ENCODE measurements at regions not wholly inside any gene's neighbourhood (a gene's known extent, or its start where the extent isn't known, plus 50 kb on each side); places are given as distances from the start of the nearest gene placed in this dataset.

DNA sequence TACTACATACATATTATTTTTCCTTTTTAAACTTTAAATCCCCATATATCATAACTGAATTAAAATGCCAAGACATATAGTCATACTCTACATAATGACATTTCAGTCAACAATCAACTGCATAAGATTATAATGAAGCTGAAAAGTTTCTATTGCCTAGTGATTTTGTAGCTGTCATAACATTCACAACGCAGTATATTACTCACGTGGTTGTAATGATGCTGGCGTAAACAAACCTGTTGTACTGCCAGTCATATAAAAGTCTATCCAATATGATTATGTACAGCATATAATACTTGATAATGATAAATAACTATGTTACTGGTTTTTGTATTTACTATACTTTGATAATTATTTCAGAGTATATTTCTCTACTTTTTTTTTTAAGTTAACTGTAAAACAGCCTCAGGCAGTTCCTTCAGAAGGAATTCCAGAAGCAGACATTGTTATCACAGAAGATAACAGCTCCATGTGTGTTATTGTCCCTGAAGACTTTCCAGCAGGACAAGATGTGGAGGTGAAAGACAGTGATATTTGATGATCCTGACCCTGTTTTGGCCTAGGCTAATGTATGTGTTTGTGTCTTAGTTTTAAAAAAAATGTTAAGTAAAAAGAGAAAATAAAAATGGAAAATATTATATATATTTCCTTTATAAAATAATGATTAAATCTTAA lies 443.4 kb upstream of the UBE2E2 start:
- CTCF ChIA-PET (ENCODE audit: low intra/inter-chr PET ratio, low total read pairs): no interaction called here
- H3K4me2 ChIP-seq (ENCODE audit: low read depth, low read length): no peak overlapping the region
- DNase-seq (ENCODE audit: low spot score) (no peak), FAIRE-seq (no peak), ATAC-seq (no peak)
- no peaks in the 10 kb centered on the region for H3K27me3 ChIP-seq (ENCODE audit: control insufficient read depth in 1 of 2, insufficient read depth in 2 of 2, low read length in 2 of 2)
- no TSS peak for BruUV-seq (replicated peaks)
- H3K36me3 ChIP-seq (replicated peaks in 1 of 2; ENCODE audit: control insufficient read depth in 1 of 2, insufficient read depth in 2 of 2, low read length in 2 of 2): no peaks in the 10 kb centered on the region
- no peaks in the 10 kb centered on the region for H4K20me1 ChIP-seq (ENCODE audit: insufficient read depth, low read length)
- H3K9me3 ChIP-seq (ENCODE audit: low read length): peaks cover 35% of the 10 kb centered on the region
- TF ChIP-seq REL (CRISPR knock-in tag; conservative IDR thresholded peaks at IDR 0.05) (no peak), RCOR2 (CRISPR knock-in tag; IDR thresholded peaks at IDR 0.05) (no peak), ZNF382 (CRISPR knock-in tag; IDR thresholded peaks at IDR 0.05; ENCODE audit: borderline replicate concordance) (no peak), ZNF292 (CRISPR knock-in tag; IDR thresholded peaks at IDR 0.05; ENCODE audit: borderline replicate concordance, low read depth) (no peak), HMGA1 (CRISPR knock-in tag; conservative IDR thresholded peaks at IDR 0.05) (no peak), ZNF660 (CRISPR knock-in tag; IDR thresholded peaks at IDR 0.05; ENCODE audit: borderline replicate concordance, low read depth) (no peak)
- no peak overlapping the region for H3K9ac ChIP-seq (ENCODE audit: insufficient read depth, low read depth, low read length)
- no peak overlapping the region for H3K27ac ChIP-seq (ENCODE audit: extremely low read length, insufficient read depth, low read length)
- no peaks in the 10 kb centered on the region for H3K79me2 ChIP-seq (ENCODE audit: insufficient read depth, low read length)
- no peak overlapping the region for H2AFZ ChIP-seq (ENCODE audit: low read length)
- in situ Hi-C loops (cut with HindIII; ENCODE audit: extremely low pct_ligation_motif_present, low pct_unique_long_range_greater_than_20kb) (no loop called here), intact Hi-C loops (cut with micrococcal nuclease; ENCODE audit: unreplicated experiment) (no loop called here)
- no peaks in the 10 kb centered on the region for H3K4me1 ChIP-seq (ENCODE audit: insufficient read depth, low read length)
- no peak overlapping the region for H3K4me3 ChIP-seq (replicated peaks in 1 of 3; ENCODE audit: insufficient read depth in 1 of 3, low read depth in 2 of 3, low read length in 3 of 3)
- POLR2A ChIA-PET: no interaction called here
- WGBS (ENCODE audit: low lambda C conversion rate): 15% methylated on average over 3 of the region's 3 CpGs

DNA sequence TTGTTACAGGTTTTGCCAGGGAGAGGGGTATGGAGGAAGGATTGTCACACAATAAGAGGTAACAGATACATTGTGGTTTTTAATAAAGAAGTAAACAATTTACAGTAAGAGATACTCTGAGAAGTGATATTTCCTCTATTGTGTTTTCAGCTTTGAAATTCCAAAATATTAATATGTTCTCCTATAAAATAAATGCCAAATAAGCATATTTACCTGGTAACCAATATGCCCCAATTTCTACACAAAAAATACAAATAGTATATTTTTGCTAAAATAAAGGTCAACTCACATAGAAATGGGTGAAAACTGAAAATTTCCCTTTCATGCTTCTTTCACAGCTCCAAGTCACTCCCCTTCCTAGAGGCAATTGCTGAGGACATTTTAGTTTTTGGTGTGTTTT lies 437.4 kb upstream of the UBE2E2 start:
- Histone ChIP-seq H3K9ac (ENCODE audit: insufficient read depth, low read depth, low read length) (no peak overlapping the region), H3K27me3 (ENCODE audit: control insufficient read depth in 1 of 2, insufficient read depth in 2 of 2, low read length in 2 of 2) (no peaks in the 10 kb centered on the region), H3K4me1 (ENCODE audit: insufficient read depth, low read length) (no peaks in the 10 kb centered on the region), H4K20me1 (ENCODE audit: insufficient read depth, low read length) (no peaks in the 10 kb centered on the region), H3K4me2 (ENCODE audit: low read depth, low read length) (no peak overlapping the region), H3K9me3 (ENCODE audit: low read length) (peaks cover 49% of the 10 kb centered on the region), H2AFZ (ENCODE audit: low read length) (no peak overlapping the region), H3K4me3 (replicated peaks in 1 of 3; ENCODE audit: insufficient read depth in 1 of 3, low read depth in 2 of 3, low read length in 3 of 3) (no peak overlapping the region), H3K36me3 (replicated peaks in 1 of 2; ENCODE audit: control insufficient read depth in 1 of 2, insufficient read depth in 2 of 2, low read length in 2 of 2) (no peaks in the 10 kb centered on the region), H3K27ac (ENCODE audit: extremely low read length, insufficient read depth, low read length) (no peak overlapping the region), H3K79me2 (ENCODE audit: insufficient read depth, low read length) (no peaks in the 10 kb centered on the region)
- no TSS peak for BruUV-seq (replicated peaks)
- CTCF ChIA-PET (ENCODE audit: low intra/inter-chr PET ratio, low total read pairs): no interaction called here
- in situ Hi-C loops (cut with HindIII; ENCODE audit: extremely low pct_ligation_motif_present, low pct_unique_long_range_greater_than_20kb) (no loop called here), intact Hi-C loops (cut with micrococcal nuclease; ENCODE audit: unreplicated experiment) (no loop called here)
- no peak for FAIRE-seq
- ATAC-seq: no peak
- TF ChIP-seq HNRNPUL1 (IDR thresholded peaks at IDR 0.05; ENCODE audit: low read depth, low read length): no peak
- TF ChIP-seq ZNF136 (CRISPR knock-in tag; IDR thresholded peaks at IDR 0.05; ENCODE audit: low read depth): no peak
- no peak for TF ChIP-seq KDM5B (CRISPR knock-in tag; IDR thresholded peaks at IDR 0.05; ENCODE audit: borderline replicate concordance)
- peak; percentile 67 for TF ChIP-seq MAFF (IDR thresholded peaks at IDR 0.05; ENCODE audit: low read depth, low read length)
- no peak for TF ChIP-seq MTA3 (CRISPR knock-in tag; IDR thresholded peaks at IDR 0.05)
- no peak for TF ChIP-seq RARA (CRISPR knock-in tag; IDR thresholded peaks at IDR 0.05)
- TF ChIP-seq ZBTB1 (CRISPR knock-in tag; IDR thresholded peaks at IDR 0.05; ENCODE audit: borderline replicate concordance): no peak
- TF ChIP-seq, protein P1, sequence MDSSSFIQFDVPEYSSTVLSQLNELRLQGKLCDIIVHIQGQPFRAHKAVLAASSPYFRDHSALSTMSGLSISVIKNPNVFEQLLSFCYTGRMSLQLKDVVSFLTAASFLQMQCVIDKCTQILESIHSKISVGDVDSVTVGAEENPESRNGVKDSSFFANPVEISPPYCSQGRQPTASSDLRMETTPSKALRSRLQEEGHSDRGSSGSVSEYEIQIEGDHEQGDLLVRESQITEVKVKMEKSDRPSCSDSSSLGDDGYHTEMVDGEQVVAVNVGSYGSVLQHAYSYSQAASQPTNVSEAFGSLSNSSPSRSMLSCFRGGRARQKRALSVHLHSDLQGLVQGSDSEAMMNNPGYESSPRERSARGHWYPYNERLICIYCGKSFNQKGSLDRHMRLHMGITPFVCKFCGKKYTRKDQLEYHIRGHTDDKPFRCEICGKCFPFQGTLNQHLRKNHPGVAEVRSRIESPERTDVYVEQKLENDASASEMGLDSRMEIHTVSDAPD (CRISPR knock-in tag; IDR thresholded peaks at IDR 0.05): no peak
- TF ChIP-seq MAFK (conservative IDR thresholded peaks at IDR 0.05 in 1 of 2, IDR thresholded peaks at IDR 0.05 in 1 of 2; ENCODE audit: low read length in 2 of 2): peak; percentile 47 to 79; a peak in 3 of 4 replicates
- DNase-seq (ENCODE audit: low spot score): no peak
- POLR2A ChIA-PET: no interaction called here

All from HepG2 (cell line).